SK-N-SH treated with all-trans-retinoic acid at 6 μM for 48 hours (cell line): ENCODE measurements at regions not wholly inside any gene's neighbourhood (a gene's known extent, or its start where the extent isn't known, plus 50 kb on each side); places are given as distances from the start of the nearest gene placed in this dataset.
A peak's percentile ranks its signal among the peaks of the same experiment; 100 is the strongest.
"Not testable (repeated sequence)": the region's sequence is repeated elsewhere in the genome, so short reads cannot be mapped to it uniquely, and the experiment has no call there.

Experiments
- ATAC-seq: fragments of 200-7000 bp; cut with Tn5 transposase; 3 replicates; pipeline ENCODE4 v1.9.1; 2020; ENCODE audit warnings: mild to moderate bottlenecking, moderate library complexity
- ARNTL ChIP-seq: fragments of 450-650 bp; formaldehyde crosslinking; IDR thresholded peaks from 2 replicates; pipeline ENCODE4 v1.5.0; 2020; ENCODE audit warnings: low read depth, mild to moderate bottlenecking, moderate library complexity, borderline replicate concordance
- BACH2 ChIP-seq: fragments of 250-450 bp; sonication (Bioruptor Pico); IDR thresholded peaks from 2 replicates; pipeline ENCODE4 v1.9.0; 2021; ENCODE audit warnings: mild to moderate bottlenecking, borderline replicate concordance
- CREB5 ChIP-seq: fragments of 250-450 bp; sonication (Bioruptor Pico); IDR thresholded peaks from 2 replicates; pipeline ENCODE4 v1.5.1; 2020; ENCODE audit warnings: low read depth, mild to moderate bottlenecking, moderate library complexity
- CSRNP3 ChIP-seq: fragments of 250-450 bp; sonication (Bioruptor Pico); IDR thresholded peaks from 2 replicates; pipeline ENCODE4 v1.5.1; 2021; ENCODE audit warnings: mild to moderate bottlenecking, moderate library complexity
- GLIS3 ChIP-seq: fragments of 250-450 bp; sonication (Bioruptor Pico); IDR thresholded peaks from 2 replicates; pipeline ENCODE4 v1.5.0; 2020; ENCODE audit warnings: mild to moderate bottlenecking, moderate library complexity
- ISL1 ChIP-seq: fragments of 250-450 bp; sonication (Bioruptor Pico); IDR thresholded peaks from 2 replicates; pipeline ENCODE4 v2.1.2; 2022; ENCODE audit warnings: mild to moderate bottlenecking, moderate library complexity
- OSR1 ChIP-seq: fragments of 250-450 bp; sonication (Bioruptor Pico); IDR thresholded peaks from 2 replicates; pipeline ENCODE4 v1.8.0; 2022; ENCODE audit warnings: moderate library complexity, mild to moderate bottlenecking, inconsistent platforms
- PATZ1 ChIP-seq: fragments of 250-450 bp; sonication (Bioruptor Pico); IDR thresholded peaks from 2 replicates; pipeline ENCODE4 v1.8.0; 2020; ENCODE audit warnings: mild to moderate bottlenecking, moderate library complexity, borderline replicate concordance
- PPARA ChIP-seq: fragments of 250-450 bp; sonication (Bioruptor Pico); IDR thresholded peaks from 2 replicates; pipeline ENCODE4 v1.5.0; 2020; ENCODE audit warnings: mild to moderate bottlenecking, borderline replicate concordance
- TCF4 ChIP-seq: fragments of 250-450 bp; sonication (Bioruptor Pico); IDR thresholded peaks from 2 replicates; pipeline ENCODE4 v1.8.0; 2021; ENCODE audit warnings: mild to moderate bottlenecking, moderate library complexity, borderline replicate concordance
- TOX ChIP-seq: fragments of 250-450 bp; sonication (Bioruptor Pico); IDR thresholded peaks from 2 replicates; pipeline ENCODE4 v1.8.0; 2021; ENCODE audit warnings: mild to moderate bottlenecking, moderate library complexity, borderline replicate concordance
- ZC3H10 ChIP-seq: fragments of 250-450 bp; sonication (Bioruptor Pico); IDR thresholded peaks from 2 replicates; pipeline ENCODE4 v1.5.1; 2021; ENCODE audit warnings: mild to moderate bottlenecking, moderate library complexity
- ZFP3 ChIP-seq: fragments of 250-450 bp; sonication (Bioruptor Pico); IDR thresholded peaks from 2 replicates; pipeline ENCODE4 v1.5.0; 2020; ENCODE audit warnings: mild to moderate bottlenecking, moderate library complexity
- ZFP30 ChIP-seq: fragments of 450-650 bp; formaldehyde crosslinking; IDR thresholded peaks from 2 replicates; pipeline ENCODE4 v1.5.0; 2022; ENCODE audit warnings: mild to moderate bottlenecking, moderate library complexity
- ZNF70 ChIP-seq: fragments of 450-650 bp; formaldehyde crosslinking; IDR thresholded peaks from 2 replicates; pipeline ENCODE4 v1.5.0; 2020; ENCODE audit warnings: mild to moderate bottlenecking, moderate library complexity
- ZNF8 ChIP-seq: fragments of 450-650 bp; formaldehyde crosslinking; IDR thresholded peaks from 2 replicates; pipeline ENCODE4 v1.5.0; 2020; ENCODE audit warnings: mild to moderate bottlenecking, moderate library complexity
- TF ChIP-seq, protein P1 (sequence below): fragments of 250-450 bp; sonication (Bioruptor Pico); IDR thresholded peaks from 2 replicates; pipeline ENCODE4 v1.5.0; 2020; ENCODE audit warnings: mild to moderate bottlenecking, moderate library complexity

DNA sequence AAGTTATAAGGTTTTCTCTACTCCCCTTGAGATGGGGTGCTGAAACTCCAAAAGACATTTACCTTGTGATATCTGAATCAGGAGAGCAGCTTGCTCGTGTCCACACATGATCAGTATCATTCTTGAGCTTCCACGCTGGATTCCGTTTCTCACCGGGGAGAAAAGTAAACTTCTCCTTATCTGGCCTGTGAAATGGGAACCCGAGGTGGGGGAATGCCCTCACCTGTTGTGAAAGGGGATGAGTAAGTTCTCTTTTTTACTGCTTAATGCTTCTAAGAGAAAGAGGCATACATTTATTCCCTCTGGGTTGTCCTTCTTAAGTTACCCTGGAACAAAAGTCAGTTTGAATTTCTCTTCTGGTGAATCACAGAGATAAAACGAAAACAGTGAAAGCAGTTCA, 440.5 kb upstream of the ADAMTS9 start (continued):
- TF ChIP-seq, protein P1, sequence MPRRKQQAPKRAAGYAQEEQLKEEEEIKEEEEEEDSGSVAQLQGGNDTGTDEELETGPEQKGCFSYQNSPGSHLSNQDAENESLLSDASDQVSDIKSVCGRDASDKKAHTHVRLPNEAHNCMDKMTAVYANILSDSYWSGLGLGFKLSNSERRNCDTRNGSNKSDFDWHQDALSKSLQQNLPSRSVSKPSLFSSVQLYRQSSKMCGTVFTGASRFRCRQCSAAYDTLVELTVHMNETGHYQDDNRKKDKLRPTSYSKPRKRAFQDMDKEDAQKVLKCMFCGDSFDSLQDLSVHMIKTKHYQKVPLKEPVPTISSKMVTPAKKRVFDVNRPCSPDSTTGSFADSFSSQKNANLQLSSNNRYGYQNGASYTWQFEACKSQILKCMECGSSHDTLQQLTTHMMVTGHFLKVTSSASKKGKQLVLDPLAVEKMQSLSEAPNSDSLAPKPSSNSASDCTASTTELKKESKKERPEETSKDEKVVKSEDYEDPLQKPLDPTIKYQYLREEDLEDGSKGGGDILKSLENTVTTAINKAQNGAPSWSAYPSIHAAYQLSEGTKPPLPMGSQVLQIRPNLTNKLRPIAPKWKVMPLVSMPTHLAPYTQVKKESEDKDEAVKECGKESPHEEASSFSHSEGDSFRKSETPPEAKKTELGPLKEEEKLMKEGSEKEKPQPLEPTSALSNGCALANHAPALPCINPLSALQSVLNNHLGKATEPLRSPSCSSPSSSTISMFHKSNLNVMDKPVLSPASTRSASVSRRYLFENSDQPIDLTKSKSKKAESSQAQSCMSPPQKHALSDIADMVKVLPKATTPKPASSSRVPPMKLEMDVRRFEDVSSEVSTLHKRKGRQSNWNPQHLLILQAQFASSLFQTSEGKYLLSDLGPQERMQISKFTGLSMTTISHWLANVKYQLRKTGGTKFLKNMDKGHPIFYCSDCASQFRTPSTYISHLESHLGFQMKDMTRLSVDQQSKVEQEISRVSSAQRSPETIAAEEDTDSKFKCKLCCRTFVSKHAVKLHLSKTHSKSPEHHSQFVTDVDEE: no peak
- no peak for TF ChIP-seq ZNF70
- TF ChIP-seq, all 23 proteins: peak for 0

- peak; percentile 97 for ATAC-seq
- TF ChIP-seq BACH2 (CRISPR knock-in tag) (no peak), ZC3H10 (peak; percentile 12; the same call in 1 of the 2 replicates), ISL1 (CRISPR knock-in tag) (peak; percentile 95)
These were observed 439.0 kb upstream of the ADAMTS9 start for GRCh38 chr3:65126527-65127410.

DNA sequence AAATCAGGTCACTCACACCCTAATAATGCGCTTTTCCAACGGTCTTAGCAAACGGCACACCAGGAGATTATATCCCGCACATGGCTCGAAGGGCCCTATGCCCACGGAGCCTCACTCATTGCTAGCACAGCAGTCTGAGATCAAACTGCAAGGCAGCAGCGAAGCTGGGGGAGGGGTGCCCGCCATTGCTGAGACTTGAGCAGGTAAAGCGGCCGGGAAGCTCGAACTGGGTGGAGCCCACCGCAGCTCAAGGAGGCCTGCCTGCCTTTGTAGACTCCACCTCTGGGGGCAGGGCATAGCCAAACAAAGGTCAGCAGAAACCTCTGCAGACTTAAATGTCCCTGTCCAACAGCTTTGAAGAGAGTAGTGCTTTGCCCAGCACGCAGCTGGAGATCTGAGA, 432.4 kb upstream of the ADAMTS9 start:
- ATAC-seq: not testable (repeated sequence)

DNA sequence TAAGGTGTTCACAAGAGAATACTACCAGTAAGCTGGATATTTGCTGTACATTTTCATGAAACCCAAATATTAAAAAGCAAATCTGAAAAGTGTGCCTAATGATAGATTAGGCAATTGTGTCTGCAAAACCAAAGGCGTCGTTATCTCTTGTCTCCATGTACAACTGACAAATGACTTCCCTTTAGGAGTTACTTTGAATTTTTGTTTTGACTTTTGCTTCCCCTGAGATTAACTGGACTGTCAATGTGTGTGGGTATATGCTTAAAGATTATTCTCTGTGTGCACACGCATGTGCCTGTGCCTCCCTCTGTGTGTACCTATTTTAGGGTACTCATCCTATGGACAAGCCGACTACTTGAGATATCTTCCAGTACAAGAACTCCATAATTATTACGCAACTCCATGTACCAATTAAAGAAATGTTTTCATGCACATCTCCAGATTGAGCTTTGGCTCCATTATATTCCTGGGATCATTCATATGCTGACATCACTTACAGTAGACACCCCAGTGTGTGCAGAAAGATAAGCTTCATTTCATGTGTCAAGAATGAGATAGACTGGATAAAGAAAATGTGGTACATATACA, 431.2 kb upstream of the ADAMTS9 start:
- no peak for TF ChIP-seq ZFP30 (CRISPR knock-in tag)
- no peak for TF ChIP-seq ZNF8 (CRISPR knock-in tag)
- TF ChIP-seq ZC3H10: no peak
- no peak for TF ChIP-seq CSRNP3 (CRISPR knock-in tag)
- TF ChIP-seq OSR1 (CRISPR knock-in tag): no peak
- TF ChIP-seq TOX (CRISPR knock-in tag): no peak
- no peak for TF ChIP-seq CREB5 (CRISPR knock-in tag)
- TF ChIP-seq, protein P1: no peak
- TF ChIP-seq ARNTL (CRISPR knock-in tag): no peak
- no peak for TF ChIP-seq PPARA
- no peak for ATAC-seq

- no peak; the same call in 2 of the 3 replicates for ATAC-seq
- TF ChIP-seq OSR1 (CRISPR knock-in tag) (no peak), CREB5 (CRISPR knock-in tag) (no peak), ZFP3 (no peak), GLIS3 (CRISPR knock-in tag) (no peak), PATZ1 (CRISPR knock-in tag) (no peak), TCF4 (no peak)
- TF ChIP-seq, protein P1: no peak
These were observed 426.2 kb upstream of the ADAMTS9 start for GRCh38 chr3:65114041-65114440.
